NCI-H2227 (cell line): ENCODE measurements at regions not wholly inside any gene's neighbourhood (a gene's known extent, or its start where the extent isn't known, plus 50 kb on each side); places are given as distances from the start of the nearest gene placed in this dataset.

Source experiments
- DNase-seq: peaks from one replicate; lab custom pipeline; 2025; ENCODE audit not compliant: unreplicated experiment; lab: John Stamatoyannopoulos, UW

GRCh38 chr3:117790235-117790987 is 1080.8 kb downstream of the TUSC7 start:
- no peak for DNase-seq

GRCh38 chr3:117793622-117794265 is 1084.2 kb downstream of the TUSC7 start:
- no peak for DNase-seq

GRCh38 chr3:117798221-117798620 is 1088.6 kb downstream of the TUSC7 start:
- no peak for DNase-seq

GRCh38 chr3:117798687-117799386 is 1089.3 kb downstream of the TUSC7 start:
- DNase-seq, result no peak

- DNase-seq, result no peak
Measured at GRCh38 chr3:117799387-117799735, 1089.8 kb downstream of the TUSC7 start.

- DNase-seq, result no peak
Measured at GRCh38 chr3:117801912-117802239, 1092.3 kb downstream of the TUSC7 start.

- no peak for DNase-seq
Measured at GRCh38 chr3:117809186-117810081, 1099.9 kb downstream of the TUSC7 start.

GRCh38 chr3:117811786-117812185 is 1102.2 kb downstream of the TUSC7 start:
- no peak for DNase-seq

GRCh38 chr3:117814975-117815374 is 1105.4 kb downstream of the TUSC7 start:
- no peak for DNase-seq

- DNase-seq, result no peak
Measured at GRCh38 chr3:117817103-117817502, 1107.5 kb downstream of the TUSC7 start.

- no peak for DNase-seq
Measured at GRCh38 chr3:117818592-117818991, 1109.0 kb downstream of the TUSC7 start.

- DNase-seq, result no peak
Measured at GRCh38 chr3:117820658-117821299, 1111.2 kb downstream of the TUSC7 start.

GRCh38 chr3:117822416-117822815 is 1112.8 kb downstream of the TUSC7 start:
- DNase-seq, result no peak

- DNase-seq, result no peak
Measured at GRCh38 chr3:117836296-117836695, 1126.7 kb downstream of the TUSC7 start.

- no peak for DNase-seq
Measured at GRCh38 chr3:117837391-117837790, 1127.8 kb downstream of the TUSC7 start.

GRCh38 chr3:117842086-117842485 is 1132.5 kb downstream of the TUSC7 start:
- DNase-seq, result no peak

GRCh38 chr3:117843356-117843755 is 1133.8 kb downstream of the TUSC7 start:
- DNase-seq, result no peak

- no peak for DNase-seq
Measured at GRCh38 chr3:117844676-117845075, 1135.1 kb downstream of the TUSC7 start.

GRCh38 chr3:117846238-117846637 is 1136.7 kb downstream of the TUSC7 start:
- no peak for DNase-seq

- no peak for DNase-seq
Measured at GRCh38 chr3:117848606-117849005, 1139.0 kb downstream of the TUSC7 start.
